NCI-H2196 treated with DMSO at 0.1 percent for 48 hours (cell line): ENCODE measurements at regions not wholly inside any gene's neighbourhood (a gene's known extent, or its start where the extent isn't known, plus 50 kb on each side); places are given as distances from the start of the nearest gene placed in this dataset.

Experiments used
- DNase-seq: peaks from one replicate; lab custom pipeline; 2025; ENCODE audit not compliant: unreplicated experiment; lab: John Stamatoyannopoulos, UW

DNA sequence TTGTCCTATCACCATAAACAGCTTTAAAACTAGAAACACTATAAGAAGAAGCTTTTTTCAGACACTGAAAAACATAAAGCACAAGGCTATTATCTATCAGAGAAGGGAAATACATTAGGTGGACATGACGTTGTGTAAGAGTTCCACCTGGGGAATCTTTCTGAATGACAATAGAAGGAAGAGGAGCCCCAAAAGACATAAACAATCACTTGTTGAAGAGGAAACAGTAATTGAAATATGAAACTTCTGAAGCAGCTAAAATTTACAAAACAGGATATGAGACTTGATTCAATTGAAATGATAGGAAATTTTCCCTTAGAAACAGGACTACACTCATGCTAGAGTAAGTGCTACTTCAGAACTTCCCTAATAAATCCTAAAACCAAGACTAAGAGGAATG is 933.6 kb downstream of the EFNA5 start:
- DNase-seq = no peak

GRCh38 chr5:106732624-106733023 is 938.1 kb downstream of the EFNA5 start:
- DNase-seq = no peak

- no peak for DNase-seq
Observed at GRCh38 chr5:106730912-106731311, 939.8 kb downstream of the EFNA5 start.

- no peak for DNase-seq
Observed at GRCh38 chr5:106730506-106730905, 940.2 kb downstream of the EFNA5 start.

- no peak for DNase-seq
Observed at GRCh38 chr5:106728208-106728607, 942.5 kb downstream of the EFNA5 start.

DNA sequence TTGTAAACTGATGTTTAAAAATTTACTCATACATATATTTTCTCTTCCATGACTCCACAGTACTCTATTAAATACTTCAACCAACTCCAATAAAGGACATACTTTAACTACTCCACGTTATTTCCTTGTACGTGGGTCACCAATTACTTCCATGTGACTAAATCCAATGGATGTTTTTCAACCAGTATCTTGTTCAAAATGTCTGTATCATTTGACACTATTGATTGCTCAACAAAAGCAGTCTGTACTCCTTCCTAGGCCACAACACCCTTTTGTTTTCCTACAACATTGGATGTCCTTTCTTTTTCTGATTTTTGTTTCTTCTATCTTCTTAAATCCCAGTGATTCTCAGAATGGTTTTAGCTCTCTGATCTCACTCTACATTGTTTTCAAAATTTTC is 943.7 kb downstream of the EFNA5 start:
- DNase-seq = no peak

GRCh38 chr5:106720367-106720766 is 950.4 kb downstream of the EFNA5 start:
- no peak for DNase-seq

DNA sequence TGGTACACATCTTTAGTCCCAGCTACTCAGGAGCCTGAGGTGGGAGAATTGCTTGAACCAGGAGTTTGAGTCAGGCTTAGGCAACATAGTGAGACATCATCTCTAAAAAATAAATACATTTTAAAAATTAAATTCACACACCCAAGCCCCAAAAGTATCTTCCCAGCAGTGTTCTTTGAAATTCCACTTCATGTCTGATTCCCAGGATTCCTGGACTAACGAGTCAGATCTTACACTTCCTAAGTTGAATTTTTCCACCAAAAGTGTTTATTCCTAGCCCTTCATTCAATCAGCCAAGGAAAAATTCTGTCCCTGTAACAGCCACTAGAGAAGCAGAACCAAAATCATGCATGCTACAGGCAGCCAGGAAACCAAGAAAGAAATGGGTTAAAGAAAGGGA is 970.9 kb downstream of the EFNA5 start:
- no peak for DNase-seq

DNA sequence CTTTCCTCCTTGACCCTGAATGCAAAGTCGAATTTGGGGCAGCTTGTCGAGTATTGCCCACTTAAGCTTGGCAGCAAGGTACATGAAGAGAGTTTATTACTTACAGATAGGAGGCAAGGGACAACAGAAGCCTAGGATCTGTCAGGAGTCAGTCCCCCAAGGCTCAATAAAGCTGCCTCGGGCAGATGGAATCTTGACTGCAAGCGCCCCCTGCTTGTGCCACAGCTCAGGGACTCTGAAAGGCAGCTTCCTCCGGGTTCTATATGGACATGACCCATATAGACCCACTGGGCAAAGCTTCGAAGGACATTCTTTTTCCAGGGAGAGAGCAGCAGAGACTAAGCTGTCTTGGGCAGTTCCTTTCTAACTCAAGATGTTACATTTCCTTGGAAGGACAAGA is 971.5 kb downstream of the EFNA5 start:
- DNase-seq = no peak

GRCh38 chr5:106698169-106698568 is 972.6 kb downstream of the EFNA5 start:
- DNase-seq = no peak

DNA sequence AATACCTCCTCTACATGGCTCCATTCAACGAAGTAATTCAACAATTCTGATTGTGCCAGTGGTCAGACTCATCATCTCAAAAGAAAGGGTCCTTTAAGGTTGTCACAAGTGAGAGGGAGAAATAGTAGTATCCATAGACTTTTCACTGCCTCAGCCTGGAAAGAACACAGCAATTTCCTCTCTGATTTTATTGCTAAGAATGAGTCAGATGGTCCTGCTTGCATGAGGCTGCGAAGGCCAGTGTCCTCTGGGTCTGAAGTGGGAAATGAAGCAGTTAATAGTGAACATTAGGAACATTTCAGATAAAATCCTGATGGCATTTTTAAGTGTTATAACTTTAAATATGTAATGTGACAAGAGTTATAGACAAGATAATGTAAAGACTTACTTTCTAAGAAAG is 979.0 kb downstream of the EFNA5 start:
- DNase-seq = no peak

DNA sequence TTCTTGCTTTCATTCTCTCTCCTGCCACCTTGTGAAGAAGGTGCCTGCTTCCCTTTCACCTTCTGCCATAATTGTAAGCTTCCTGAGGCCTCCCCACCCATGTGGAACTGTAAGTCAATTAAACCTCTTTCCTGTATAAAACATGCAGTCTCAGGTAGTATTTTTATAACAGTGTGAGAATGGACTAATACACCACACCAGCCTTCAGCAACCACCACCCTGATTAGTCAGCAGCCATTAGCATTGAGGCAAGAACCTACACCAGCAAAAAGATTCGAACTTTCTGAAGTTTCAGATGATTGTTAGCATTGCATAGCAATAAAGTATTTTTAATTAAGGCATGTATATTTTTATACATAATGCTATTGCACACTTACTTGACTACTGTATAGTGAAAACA is 980.2 kb downstream of the EFNA5 start:
- DNase-seq = no peak

DNA sequence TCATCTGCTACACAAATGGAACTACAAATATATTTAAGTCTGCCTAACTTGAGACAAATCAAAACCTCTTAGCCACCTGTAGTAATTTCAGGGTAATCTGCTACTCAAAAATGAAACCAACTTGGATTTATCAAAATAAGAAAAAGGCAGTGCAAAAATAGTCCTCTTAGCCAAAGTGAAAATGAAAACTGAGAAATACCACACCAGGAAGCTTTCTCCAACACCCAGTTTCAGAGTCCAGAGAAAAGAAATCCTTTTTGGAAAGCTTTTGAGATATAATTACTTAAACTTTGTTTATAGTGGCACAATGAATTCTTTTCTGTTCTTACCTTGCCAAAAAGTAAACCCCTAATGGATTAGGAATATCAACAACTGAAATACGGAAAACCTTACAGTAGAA is 990.4 kb downstream of the EFNA5 start:
- DNase-seq = no peak

GRCh38 chr5:106677057-106677456 is 993.7 kb downstream of the EFNA5 start:
- DNase-seq = no peak

- no peak for DNase-seq
Observed at GRCh38 chr5:106675687-106676086, 995.0 kb downstream of the EFNA5 start.

- no peak for DNase-seq
Observed at GRCh38 chr5:106673941-106674340, 996.8 kb downstream of the EFNA5 start.

GRCh38 chr5:106661866-106662265 is 1008.9 kb downstream of the EFNA5 start:
- no peak for DNase-seq

DNA sequence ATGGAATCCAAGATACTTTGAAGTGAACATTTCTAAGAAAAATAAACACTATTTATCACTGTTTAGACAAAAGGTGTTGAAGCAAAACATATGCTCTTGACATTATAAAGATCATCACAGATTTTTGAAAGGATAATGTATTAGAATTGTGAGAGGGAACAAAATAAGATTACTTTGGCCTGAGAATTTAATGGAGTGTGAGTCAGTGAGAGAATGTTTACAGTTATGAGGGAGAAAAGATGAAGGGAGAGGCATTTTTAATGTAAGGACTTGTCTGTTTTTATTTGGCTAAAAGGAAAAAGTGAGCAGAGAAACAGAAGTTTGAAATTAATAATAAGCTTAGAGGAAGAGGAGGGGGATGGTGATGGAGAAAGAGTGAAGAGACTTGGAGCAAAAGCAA is 1010.1 kb downstream of the EFNA5 start:
- no peak for DNase-seq

- no peak for DNase-seq
Observed at GRCh38 chr5:106658150-106658549, 1012.6 kb downstream of the EFNA5 start.

- no peak for DNase-seq
Observed at GRCh38 chr5:106656821-106657220, 1013.9 kb downstream of the EFNA5 start.

DNA sequence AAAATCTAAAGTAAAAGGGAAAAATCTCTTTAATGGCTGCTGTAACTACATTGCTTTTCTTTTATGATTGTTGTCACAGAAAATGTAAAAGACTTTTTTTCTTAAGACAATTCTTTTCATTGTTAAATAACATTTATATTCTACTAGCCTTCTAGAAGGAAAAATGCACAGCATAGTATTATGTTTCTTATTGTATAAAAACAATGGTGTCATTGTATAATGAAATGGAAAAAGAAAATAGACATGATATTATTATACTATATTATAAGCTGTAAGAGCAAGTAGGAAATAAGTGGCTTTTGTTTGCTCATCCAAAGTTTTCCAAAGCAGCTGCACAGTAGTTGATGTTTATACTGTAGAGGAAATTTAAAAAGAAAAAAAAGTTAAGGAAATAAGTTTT is 1021.7 kb downstream of the EFNA5 start:
- DNase-seq = no peak

- DNase-seq = no peak
Observed at GRCh38 chr5:106648401-106648800, 1022.3 kb downstream of the EFNA5 start.

- DNase-seq = no peak
Observed at GRCh38 chr5:106646106-106646505, 1024.6 kb downstream of the EFNA5 start.

DNA sequence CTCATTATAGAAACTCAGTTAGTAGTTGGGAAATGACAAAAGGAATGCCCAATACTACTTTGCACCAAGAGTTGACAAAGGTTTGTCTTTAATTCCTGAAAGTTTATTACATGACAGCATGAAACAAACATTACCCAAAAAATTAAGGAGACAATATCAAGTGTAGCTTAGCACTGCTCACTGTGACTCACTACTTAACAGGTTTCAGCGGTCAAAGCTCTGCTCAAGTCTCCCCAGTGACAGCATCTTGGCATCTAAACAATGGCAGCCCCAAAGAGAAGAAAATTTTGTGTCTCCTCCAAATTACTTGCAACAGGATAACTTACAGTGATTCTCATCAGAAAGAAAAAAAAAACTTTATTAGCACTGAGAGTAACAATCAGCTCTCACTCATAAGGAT is 1030.2 kb downstream of the EFNA5 start:
- no peak for DNase-seq
